ENCODE measurements at regions not wholly inside any gene's neighbourhood (a gene's known extent, or its start where the extent isn't known, plus 50 kb on each side); places are given as distances from the start of the nearest gene placed in this dataset.

DNA sequence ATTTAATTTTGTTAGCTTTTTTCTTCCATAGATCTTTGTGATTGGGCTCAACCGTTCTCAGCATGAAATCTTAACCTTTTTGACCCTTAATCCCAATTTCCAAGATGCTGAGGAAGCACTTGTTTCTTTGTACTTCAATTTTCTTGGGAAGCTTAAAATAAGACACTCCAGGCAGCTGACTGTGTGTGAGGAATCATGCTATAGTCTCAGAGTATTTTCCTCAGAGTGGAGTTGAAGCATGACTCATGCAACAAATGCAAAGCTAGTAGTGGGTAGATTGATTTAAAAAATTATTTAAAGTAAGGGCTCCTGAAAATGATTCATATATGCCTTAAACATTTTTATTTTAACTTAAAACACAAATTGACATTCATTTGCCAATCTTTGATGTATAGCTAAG lies 168.7 kb downstream of the BTBD3 start:
- TF ChIP-seq, protein P1, sequence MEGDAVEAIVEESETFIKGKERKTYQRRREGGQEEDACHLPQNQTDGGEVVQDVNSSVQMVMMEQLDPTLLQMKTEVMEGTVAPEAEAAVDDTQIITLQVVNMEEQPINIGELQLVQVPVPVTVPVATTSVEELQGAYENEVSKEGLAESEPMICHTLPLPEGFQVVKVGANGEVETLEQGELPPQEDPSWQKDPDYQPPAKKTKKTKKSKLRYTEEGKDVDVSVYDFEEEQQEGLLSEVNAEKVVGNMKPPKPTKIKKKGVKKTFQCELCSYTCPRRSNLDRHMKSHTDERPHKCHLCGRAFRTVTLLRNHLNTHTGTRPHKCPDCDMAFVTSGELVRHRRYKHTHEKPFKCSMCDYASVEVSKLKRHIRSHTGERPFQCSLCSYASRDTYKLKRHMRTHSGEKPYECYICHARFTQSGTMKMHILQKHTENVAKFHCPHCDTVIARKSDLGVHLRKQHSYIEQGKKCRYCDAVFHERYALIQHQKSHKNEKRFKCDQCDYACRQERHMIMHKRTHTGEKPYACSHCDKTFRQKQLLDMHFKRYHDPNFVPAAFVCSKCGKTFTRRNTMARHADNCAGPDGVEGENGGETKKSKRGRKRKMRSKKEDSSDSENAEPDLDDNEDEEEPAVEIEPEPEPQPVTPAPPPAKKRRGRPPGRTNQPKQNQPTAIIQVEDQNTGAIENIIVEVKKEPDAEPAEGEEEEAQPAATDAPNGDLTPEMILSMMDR (IDR thresholded peaks at IDR 0.05), result no peak
- TF ChIP-seq POLR2A (IDR thresholded peaks at IDR 0.05), result no peak

Data from lower leg skin (tissue), 3 donors.